AG08395 (cell line): ENCODE measurements at regions not wholly inside any gene's neighbourhood (a gene's known extent, or its start where the extent isn't known, plus 50 kb on each side); places are given as distances from the start of the nearest gene placed in this dataset.
"Not testable (repeated sequence)": the region's sequence is repeated elsewhere in the genome, so short reads cannot be mapped to it uniquely, and the experiment has no call there.

Experiments used
- DNase-seq: peaks from one replicate; pipeline ENCODE4 v3.0.0; 2012; ENCODE audit warnings: mixed read lengths, low spot score

DNA sequence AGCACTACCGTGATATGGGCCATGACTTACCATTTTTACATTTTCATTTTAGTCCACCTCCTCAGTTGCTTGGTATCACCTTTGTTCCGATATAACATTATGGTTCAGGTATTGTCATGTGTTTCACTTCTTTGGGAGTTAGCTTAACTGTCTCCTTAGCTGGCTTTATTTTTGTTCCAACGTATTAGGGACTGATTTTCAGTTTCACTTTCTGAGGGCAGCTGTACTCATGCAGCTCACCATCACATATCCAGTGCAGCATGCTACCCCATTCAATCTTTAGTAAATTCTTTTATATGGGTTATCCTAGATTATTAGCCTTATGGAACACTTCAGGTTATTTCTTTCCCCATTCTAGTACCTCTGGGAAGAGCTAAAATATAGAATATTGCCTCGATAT lies 362.2 kb upstream of the IRAK1BP1 start:
- no peak for DNase-seq

DNA sequence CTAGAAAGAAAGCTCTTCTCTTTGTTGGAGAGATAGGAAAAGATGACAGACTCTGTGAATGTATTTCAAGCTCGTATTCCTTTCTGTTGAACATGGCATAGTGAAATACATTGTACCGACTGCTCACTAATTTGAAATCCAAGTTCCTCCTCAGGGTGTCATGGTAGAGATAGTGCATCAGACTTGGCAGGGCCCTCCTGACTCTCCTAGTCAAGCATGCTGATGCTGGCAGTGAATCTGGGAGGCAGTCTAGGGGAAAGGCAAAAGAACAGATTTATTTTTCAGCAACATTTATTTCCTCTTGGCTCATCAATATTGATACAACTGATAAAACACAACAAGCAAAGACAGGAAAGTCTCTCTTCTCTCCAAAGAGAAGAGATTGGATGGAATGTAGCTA lies 356.3 kb upstream of the IRAK1BP1 start:
- no peak for DNase-seq

DNA sequence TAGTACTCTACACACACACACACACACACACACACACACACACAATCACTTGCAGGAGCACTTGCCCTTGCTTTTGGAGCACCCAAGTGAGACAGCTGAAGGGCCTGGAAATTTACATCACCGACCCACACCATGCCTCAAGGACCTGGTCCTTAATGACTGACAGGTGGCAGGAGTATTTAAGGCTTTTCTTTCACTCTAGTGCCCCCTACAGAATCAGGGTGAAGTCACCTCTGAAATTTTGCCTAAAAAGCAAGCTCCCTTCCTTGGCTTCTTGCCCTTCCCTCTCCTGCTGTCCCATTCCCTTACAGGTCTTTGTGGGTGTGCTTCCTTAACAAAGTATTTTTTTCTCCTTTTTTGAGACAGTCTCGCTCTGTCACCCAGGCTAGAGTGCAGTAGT lies 353.5 kb upstream of the IRAK1BP1 start:
- no peak for DNase-seq

DNA sequence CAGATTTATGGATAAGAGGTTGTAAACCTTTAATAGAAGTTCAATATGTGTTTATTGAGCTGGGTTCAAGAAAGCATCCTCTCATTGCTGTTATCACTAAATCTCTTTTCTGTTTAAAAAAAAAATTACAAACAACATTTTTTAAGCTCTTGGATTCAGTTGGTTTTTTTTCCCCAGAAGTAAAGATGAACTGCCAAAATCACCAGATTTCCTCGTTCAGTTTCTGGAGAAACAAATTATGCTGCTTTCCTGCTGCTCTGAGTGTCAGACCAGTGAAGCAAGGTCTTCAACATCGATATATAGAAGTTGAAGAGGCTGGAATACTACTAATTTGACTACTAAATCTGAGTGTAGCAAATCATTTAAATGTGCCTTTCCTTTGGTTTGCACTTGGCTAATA lies 352.1 kb upstream of the IRAK1BP1 start:
- DNase-seq: no peak

DNA sequence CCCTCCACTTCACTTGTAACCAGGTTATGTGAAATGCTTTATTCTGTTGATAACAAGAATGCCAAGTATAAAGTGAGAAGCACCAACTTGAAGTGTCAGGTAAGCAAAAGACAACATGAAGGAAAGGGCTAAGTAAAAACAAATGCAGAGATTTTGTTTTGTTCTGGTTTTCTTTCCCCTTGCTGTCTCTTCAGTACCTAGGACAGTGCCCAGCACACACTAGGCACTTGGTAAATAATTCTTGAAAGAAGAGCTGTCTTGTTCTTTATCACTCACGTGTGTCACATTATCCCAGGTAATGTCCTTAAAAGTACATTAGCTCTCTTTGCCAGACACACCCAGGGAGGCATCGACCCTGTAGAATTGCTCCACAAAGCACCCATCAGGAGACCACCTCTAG lies 350.0 kb upstream of the IRAK1BP1 start:
- no peak for DNase-seq

DNA sequence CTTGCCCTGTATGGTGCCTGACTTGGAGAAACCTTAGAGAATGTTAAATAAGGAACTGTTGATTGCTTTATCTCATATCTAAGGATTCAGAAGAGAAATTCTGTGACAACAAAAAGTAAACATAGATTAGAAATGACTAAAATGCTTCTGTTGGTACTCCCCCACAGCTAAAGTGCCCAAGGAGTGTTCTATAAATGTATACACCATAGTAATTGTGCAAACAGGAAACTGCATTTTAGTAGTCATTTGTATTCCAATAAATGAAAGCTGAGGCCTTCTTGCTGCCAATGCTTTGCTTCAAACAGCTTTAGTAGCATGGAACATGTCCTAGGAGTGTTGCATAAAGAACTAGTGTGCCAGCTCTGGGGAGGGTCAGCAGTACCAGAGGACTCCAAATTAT lies 343.7 kb upstream of the IRAK1BP1 start:
- no peak for DNase-seq

DNA sequence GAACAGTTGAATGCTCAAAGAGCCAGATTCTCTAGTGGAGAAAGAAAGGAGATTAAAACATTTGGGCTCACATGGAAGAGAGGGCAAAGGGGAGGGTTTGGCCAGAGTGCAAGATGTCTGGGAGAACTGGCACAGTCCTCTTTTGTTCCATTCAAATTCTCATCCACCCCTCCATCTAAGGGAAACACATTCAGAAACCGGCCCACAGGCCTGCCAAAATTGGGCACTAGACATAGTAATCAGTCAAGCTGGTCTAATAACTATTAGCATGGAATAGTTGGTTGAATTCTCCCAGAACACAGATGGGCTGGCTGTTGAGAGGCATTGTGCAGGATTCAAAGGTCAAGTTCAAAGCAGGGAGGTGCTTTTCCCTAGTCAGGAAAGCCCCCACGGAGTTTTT lies 341.4 kb upstream of the IRAK1BP1 start:
- no peak for DNase-seq

DNA sequence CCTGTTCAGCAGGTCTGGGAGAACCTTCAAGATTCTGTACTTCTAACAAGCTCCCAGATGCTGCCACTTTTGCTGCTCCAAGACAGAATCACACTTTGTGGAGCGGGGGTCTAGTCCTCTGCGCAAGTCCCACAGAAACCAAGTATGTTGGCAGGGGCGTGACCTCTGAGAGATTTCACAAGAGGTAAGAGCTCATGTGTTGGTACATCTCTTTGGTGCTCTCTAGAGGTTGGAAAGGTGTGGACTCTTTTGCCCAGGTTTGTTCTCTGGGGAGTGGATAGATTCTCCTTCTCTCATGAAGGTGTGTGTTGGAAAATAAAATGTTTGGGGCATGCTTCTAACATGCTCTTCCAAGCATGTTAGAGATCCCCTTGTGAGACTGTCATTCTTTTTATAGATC lies 340.9 kb upstream of the IRAK1BP1 start:
- no peak for DNase-seq

DNA sequence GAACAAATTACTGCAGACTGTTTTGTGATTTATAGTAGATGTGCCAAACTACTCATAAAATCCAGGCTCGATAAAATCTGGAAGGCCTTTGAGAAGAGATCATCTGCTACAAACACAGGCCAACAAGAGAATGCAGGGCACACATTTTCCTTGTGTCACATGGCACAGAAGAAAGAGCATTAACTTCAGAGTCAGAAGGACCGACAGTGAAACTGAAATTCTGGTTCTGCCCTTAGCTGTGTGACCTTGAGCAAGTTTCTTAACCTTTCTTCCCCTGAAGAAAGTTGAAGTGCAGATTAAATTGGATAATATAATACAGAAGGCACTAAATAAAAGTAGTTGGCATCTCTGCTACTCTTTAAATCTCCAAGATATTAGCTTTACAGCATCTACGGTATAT lies 338.4 kb upstream of the IRAK1BP1 start:
- no peak for DNase-seq

DNA sequence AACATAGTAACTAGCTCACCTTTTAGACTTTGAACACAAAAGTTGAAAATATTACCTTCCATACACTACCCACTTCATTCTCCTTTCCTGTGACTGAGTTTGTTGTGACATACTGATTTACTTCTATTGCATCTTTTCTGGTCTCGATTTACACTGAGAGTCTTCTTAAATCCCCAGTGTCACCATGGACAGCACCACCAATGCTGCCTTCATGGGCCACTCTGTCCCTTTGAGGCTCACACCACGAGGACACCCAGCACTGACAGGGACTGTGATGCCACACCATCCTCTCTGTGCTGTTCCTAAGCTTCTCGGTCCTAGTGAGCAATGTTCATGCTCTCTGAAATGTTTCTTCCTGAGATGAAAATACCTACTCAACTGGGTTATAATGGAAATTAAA lies 337.1 kb upstream of the IRAK1BP1 start:
- no peak for DNase-seq

DNA sequence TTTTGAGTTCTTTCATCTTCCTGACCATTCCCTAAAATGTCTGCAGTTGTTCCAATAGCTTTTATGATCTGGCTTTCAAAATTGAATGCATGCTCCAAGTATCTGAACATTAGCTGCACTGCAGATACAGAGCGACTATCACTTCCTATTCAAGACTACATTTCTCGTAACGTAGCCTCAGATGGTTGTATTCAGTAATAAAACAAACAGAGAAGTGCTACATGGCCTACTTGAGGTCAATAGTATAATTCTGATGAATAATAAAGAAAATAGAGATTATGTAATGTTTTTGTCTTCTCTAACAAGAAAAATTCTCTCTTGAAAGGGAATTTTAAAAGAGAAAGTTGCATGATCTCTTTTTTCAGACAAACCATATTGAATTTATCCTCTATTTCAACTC lies 333.9 kb upstream of the IRAK1BP1 start:
- no peak for DNase-seq

DNA sequence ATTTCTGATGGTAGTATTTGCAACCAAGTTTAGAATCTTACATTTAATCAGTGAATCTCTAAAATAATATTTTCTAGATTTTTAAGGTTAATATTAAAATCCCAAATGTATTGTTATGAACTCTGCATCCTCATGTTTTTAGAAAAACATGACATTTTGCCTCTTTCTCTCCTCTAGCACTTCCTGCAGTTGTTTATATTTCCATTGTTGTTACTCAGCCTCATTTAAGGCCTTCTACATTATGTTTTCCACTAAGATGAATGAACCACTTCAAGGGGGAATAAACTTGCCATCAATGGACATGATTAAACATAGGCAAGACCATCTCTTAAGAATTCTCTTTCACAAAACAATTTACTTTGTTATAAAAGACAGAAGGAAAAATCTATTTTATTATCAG lies 333.5 kb upstream of the IRAK1BP1 start:
- DNase-seq: no peak

DNA sequence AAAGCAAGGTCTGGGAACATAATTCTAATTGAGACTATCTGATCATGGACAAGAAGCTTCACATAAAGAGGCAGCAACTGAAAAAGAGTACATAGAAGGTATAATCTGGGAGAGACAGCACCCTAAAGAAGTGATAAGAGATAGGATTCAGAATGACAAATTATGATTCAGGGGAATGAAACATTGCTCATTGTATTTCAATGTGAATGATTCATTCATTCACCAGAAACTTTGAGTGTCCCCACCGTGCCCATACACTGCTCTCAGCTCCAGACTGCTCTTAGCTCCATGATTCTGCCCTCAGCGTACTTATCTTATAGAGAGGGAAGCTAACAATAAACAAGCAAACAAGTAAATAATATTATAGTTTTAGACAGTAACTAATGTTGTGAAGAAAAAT lies 329.3 kb upstream of the IRAK1BP1 start:
- DNase-seq: no peak

DNA sequence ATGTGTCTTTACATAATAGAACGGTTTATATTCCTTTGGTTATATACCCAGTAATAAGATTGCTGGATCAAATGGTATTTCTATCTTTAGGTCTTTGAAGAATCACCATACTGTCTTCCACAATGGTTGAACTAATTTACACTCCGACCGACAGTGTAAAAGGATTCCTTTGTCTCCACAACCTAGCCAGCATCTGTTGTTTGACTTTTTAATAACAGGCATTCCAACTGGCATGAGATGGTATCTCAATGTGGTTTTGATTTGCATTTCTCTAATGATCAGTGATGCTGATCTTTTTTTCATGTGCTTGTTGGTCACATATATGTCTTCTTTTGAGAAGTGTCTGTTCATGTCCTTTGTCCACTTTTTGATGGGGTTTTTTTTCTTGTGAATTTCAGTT lies 319.7 kb upstream of the IRAK1BP1 start:
- not testable (repeated sequence) for DNase-seq

DNA sequence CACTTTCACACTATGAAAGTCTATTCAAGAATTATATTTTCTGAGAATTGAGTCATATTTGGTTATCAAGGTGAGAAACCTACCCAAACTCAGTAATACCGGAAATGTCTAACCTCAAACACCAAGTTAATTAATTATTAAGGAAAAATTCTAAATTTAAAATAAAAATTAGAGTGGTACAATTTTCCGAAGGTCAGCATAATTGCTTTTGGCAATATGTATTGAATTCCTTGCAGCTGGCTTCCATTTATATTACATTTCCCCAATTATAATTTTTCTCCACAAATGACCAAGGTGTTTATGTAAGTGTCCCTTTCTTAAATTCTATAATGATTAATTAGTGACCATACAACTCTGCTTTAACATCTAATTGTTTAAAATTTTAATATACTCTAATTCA lies 316.0 kb upstream of the IRAK1BP1 start:
- no peak for DNase-seq

DNA sequence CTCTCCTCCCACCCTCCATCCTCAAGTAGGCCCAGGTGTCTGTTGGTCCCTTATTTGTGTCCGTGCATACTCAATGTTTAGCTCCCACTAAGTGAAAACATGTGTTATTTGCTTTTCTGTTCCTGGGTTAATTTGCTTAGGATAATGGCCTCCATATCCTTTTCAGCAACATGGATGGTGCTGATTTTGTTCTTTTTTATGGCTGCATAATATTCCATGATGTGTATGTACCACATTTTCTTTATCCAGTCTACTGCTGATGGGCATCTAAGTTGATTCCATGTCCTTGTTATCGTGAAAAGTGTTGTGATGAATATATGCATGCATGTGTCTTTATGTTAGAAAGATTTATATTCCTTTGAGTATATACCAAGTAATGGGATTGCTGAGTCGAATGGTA lies 314.9 kb upstream of the IRAK1BP1 start:
- DNase-seq: no peak

DNA sequence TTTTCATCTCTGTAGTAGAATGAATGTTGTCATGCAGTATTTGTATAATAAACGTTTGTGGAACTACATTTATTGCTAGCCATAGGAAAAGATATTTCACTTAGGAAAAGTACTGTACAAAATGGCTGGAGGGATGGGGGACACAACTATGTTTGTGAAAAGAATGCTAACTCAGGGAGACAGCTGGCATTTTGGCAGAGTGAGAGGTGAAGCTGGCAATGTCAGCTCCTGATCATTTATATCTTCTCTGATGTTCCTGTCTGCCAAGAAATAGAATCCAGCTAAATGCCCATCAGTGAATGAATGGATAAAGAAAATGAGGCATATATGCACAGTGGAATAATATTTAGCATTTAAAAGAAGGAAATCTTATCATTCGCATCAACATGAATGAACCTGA lies 313.0 kb upstream of the IRAK1BP1 start:
- DNase-seq: no peak

DNA sequence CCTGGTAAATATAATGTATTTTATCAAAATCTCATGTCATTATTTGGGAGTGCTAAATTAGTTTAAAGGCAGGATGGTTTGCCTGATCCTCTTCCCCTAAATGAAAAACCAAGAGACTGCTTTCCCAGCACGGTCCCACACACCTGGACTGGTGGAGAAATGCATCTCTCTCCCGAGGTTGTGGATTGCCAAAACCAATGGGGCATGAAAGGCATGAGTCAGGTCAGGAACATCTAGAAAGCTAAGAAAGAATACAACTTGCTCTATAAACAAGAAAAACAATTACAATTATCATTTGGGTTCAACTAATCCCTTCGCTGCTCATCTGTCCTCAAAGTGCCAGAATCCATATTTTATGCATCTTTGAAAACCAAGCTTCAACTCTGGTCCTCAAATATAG lies 308.3 kb upstream of the IRAK1BP1 start:
- DNase-seq: no peak

DNA sequence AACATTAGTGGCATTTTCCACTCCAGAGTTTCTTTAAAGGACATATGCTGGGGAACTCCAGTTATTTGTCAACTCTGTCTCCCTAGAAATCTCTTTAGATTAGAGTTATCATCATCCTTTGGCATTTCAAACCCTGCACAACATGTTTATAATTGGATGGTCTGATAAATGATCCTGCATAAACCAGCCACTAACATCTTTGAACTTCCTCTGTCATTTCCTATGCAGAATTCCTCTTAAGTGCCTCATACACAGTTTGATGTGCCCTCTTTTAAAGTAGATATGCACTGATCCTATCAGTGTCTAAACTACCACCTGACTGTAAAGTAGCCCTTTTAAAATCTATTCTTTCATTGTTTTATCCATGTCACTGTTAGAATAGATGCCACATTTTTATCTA lies 306.3 kb upstream of the IRAK1BP1 start:
- no peak for DNase-seq

DNA sequence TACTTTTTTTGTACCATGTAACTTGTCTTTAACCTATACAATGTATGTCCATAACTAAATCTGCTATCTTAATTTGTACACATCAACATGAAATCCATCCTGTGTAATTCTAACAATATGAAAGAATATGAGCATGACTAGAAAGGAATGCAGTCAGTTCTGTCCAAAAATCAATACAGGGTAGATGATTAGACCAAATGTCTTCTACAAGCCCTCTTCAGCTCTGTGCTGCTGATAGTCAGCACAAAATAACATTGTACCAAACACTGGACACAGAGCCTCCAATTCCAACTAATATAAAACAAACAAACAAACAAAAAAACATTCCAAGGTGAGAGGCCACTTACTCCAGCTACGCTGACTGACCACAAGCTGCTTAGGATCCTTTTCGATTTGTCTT lies 301.4 kb upstream of the IRAK1BP1 start:
- DNase-seq: no peak

DNA sequence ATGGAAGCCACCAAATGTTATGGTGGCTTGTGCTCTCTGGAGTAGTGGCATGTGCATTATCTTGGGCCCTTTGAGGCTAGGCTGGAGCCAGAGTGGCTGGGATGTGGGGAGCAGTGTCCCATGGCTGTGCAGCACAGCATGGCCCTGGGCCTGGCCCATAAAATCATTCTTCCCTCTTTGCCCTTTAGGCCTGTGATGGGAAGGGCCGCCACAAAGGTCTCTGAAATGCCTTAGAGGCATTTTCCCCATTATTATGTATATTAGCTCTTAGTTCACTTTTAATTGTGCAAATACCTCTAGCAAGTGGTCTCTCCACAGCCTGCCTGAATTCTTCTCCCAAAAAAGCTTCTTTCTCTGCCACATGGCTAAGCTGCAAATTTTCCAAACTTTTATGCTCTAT lies 297.3 kb upstream of the IRAK1BP1 start:
- DNase-seq: no peak

DNA sequence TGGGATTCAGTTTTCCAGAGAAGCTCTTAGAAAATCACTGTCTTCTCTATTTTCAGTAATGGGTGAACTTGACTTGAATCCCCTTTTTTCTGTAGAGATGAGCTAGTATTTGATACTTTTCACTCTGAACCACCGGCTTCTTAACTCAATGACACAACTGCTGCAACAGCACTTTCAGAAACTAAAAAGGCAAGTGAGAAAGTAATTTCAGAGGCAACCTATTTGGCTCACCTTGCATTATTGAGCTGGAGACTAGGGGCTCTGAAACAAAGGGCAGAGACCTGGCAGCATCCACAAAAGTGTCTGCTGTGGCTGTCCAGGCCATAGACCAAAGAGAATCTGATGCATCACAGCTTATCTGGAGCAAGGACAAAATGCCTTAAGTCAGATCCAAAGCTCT lies 289.8 kb upstream of the IRAK1BP1 start:
- DNase-seq: no peak

DNA sequence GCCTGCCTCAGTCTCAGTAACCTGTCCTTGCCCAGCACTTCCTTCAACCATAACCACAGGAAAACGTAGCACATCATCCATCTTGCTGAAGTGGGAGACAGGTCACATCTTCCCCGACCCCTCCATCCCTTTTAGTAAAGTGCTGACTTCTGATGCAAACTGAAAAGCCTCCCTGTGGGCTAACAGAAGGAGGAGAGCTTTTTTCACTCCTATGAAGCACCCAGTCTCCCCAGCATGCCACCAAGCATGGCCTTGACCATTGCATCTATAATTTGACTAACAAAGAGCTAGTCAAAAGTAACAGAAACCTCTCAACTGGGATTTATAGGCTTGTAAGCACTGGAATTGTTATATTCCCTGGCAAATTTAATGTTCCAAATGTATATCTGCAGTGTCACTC lies 288.9 kb upstream of the IRAK1BP1 start:
- DNase-seq: no peak

DNA sequence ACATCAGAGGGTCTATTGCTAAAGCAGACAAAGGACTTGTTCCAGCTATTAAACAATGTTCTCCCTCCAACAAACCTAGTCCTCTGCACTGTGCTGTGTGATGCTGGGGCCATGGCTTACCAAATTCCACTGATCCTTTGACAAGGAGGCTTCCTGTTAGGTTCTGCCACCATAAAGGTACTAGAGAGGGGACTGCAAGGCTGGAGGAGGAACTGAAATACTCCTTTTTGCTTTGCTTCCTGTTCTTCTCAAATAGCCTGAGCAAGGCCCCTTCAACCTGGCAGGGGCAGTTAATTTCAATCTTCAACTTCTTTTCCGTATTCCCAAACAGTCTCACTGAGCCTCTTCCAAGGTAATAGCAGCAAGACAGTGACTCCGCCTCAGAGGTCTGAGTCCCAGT lies 286.4 kb upstream of the IRAK1BP1 start:
- no peak for DNase-seq

DNA sequence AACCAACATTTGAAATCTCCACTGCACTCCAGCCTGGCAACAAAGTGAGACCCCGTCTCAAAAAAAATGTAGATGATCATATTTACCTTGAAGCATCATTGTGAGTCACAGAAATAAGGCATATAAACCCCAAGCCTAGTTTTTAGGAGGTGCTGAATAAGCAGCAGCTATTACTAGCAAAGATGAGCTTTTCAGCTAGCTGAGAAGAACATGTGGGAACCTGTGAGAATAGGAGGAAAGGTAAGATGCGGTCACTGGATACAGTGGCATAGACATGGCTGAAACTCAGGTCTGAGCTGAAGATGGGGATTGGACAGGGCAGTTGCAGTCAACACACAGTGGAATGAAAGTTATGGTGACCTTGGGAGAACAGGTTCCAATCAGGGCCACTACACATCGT lies 284.3 kb upstream of the IRAK1BP1 start:
- DNase-seq: no peak

DNA sequence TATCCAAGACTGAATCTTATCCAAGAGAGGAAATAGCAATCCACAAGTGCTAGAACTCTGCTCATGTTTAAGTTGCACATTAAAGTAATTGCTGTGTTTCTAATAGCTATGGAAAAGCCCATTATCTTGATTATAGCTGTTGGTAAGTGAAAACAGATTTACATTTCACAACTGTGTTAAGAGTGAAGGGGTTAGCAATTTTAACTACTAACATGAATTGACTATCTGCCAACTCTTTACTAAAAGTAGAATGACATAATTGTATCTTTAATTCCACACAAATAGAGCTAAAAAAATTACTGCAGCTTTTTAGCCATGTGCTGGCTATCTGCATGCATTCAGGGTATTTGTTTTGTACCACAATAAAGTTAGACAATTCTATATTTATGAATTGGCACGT lies 277.9 kb upstream of the IRAK1BP1 start:
- no peak for DNase-seq
